IMR-90 (cell line): ENCODE measurements at regions not wholly inside any gene's neighbourhood (a gene's known extent, or its start where the extent isn't known, plus 50 kb on each side); places are given as distances from the start of the nearest gene placed in this dataset.

ENCODE experiments used
- ATAC-seq: fragments of 200-7000 bp; cut with Tn5 transposase; 2 replicates; pipeline ENCODE4 v1.9.1; 2020; ENCODE audit warnings: low read depth, mild to moderate bottlenecking, moderate library complexity
- BruUV-seq: library from RNA; stranded (reverse); fragments of 400-500 nt; replicated peaks from 2 replicates; lab custom pipeline; 2021; lab: Mats Ljungman, UMichigan
- CTCF ChIA-PET: fragments of 300-600 bp; formaldehyde crosslinking; extraction: SDS; loops from one replicate; lab custom pipeline; 2021; ENCODE audit warnings: antibody characterized with exemption; lab: Yijun Ruan, JAX
- POLR2A ChIA-PET: fragments of 300-600 bp; sonication (Branson Sonifier 250); formaldehyde crosslinking; loops from one replicate; lab custom pipeline; 2022; ENCODE audit warnings: antibody characterized with exemption; ENCODE audit not compliant: unreplicated experiment; lab: Charles Lee
- DNase-seq: peaks from one replicate; pipeline ENCODE4 v3.0.0; 2013
- H2AFZ ChIP-seq: replicated peaks from 2 replicates; pipeline ENCODE3; 2013; ENCODE audit warnings: low read length, mild to moderate bottlenecking; ENCODE audit not compliant: poor library complexity
- H2AK5ac ChIP-seq: 2 replicates; pipeline ENCODE4 v1.6.1; 2013; ENCODE audit warnings: low read depth, low read length, inconsistent platforms
- H2AK9ac ChIP-seq: replicated peaks from 2 replicates; pipeline ENCODE3; 2013; ENCODE audit warnings: mild to moderate bottlenecking, low read depth, low read length, moderate library complexity; ENCODE audit not compliant: poor library complexity
- H2BK120ac ChIP-seq: 2 replicates; pipeline ENCODE4 v1.6.1; 2013; ENCODE audit warnings: low read depth, low read length, inconsistent platforms
- H2BK15ac ChIP-seq: 3 replicates; pipeline ENCODE4 v1.6.1; 2013; ENCODE audit warnings: low read depth, low read length, inconsistent platforms
- H2BK20ac ChIP-seq: 2 replicates; pipeline ENCODE4 v1.6.1; 2013; ENCODE audit warnings: low read depth, mild to moderate bottlenecking, inconsistent platforms, low read length, moderate library complexity
- H2BK5ac ChIP-seq: 2 replicates; pipeline ENCODE4 v1.6.1; 2013; ENCODE audit warnings: mild to moderate bottlenecking, low read depth, low read length, inconsistent platforms; ENCODE audit not compliant: poor library complexity, severe bottlenecking
- H3K14ac ChIP-seq: replicated peaks from 2 replicates; pipeline ENCODE4 v1.6.1; 2013; ENCODE audit warnings: low read depth, low read length, inconsistent platforms
- H3K18ac ChIP-seq: 2 replicates; pipeline ENCODE4 v1.6.1; 2013; ENCODE audit warnings: low read depth, low read length, control low read depth
- H3K23ac ChIP-seq: 2 replicates; pipeline ENCODE4 v1.6.1; 2013; ENCODE audit warnings: low read depth, low read length, inconsistent platforms
- H3K27ac ChIP-seq: 2 replicates; pipeline ENCODE4 v1.5.1; 2013; ENCODE audit warnings: mild to moderate bottlenecking, control low read depth, low read length; ENCODE audit not compliant: insufficient read depth
- H3K27me3 ChIP-seq: 2 replicates; pipeline ENCODE4 v1.6.1; 2013; ENCODE audit warnings: low read length; ENCODE audit not compliant: control insufficient read depth, insufficient read depth
- H3K36me3 ChIP-seq: 2 replicates; pipeline ENCODE4 v1.6.1; 2013; ENCODE audit warnings: low read length, mixed read lengths; ENCODE audit not compliant: control insufficient read depth, insufficient read depth
- H3K4ac ChIP-seq: 2 replicates; pipeline ENCODE4 v1.6.1; 2013; ENCODE audit warnings: low read depth, low read length, inconsistent platforms
- H3K4me1 ChIP-seq: 2 replicates; pipeline ENCODE4 v1.6.1; 2013; ENCODE audit warnings: low read length, mixed read lengths; ENCODE audit not compliant: control insufficient read depth, insufficient read depth
- H3K4me2 ChIP-seq: 2 replicates; pipeline ENCODE4 v1.6.1; 2013; ENCODE audit warnings: low read depth, mild to moderate bottlenecking, control low read depth, low read length, moderate library complexity
- H3K4me3 ChIP-seq: 2 replicates; pipeline ENCODE4 v1.5.1; 2013; ENCODE audit warnings: low read depth, mild to moderate bottlenecking, control low read depth, low read length, moderate library complexity; ENCODE audit not compliant: insufficient read depth
- H3K56ac ChIP-seq: 2 replicates; pipeline ENCODE4 v1.6.1; 2013; ENCODE audit warnings: low read length, inconsistent platforms; ENCODE audit not compliant: insufficient read depth; ENCODE audit errors: extremely low read depth
- H3K79me1 ChIP-seq, 2 experiments: 2 replicates each; pipeline ENCODE4 v1.6.1; 2013; ENCODE audit warnings: low read length in 2 of 2, inconsistent platforms in 1 of 2, low read depth in 1 of 2
- H3K9ac ChIP-seq: 2 replicates; pipeline ENCODE4 v1.6.1; 2013; ENCODE audit warnings: low read depth, low read length, control low read depth
- H3K9me1 ChIP-seq: 2 replicates; pipeline ENCODE4 v1.6.1; 2013; ENCODE audit warnings: low read length, inconsistent platforms; ENCODE audit not compliant: insufficient read depth
- H3K9me3 ChIP-seq: 2 replicates; pipeline ENCODE4 v1.6.1; 2013; ENCODE audit warnings: low read length; ENCODE audit not compliant: control insufficient read depth, insufficient read depth
- H4K20me1 ChIP-seq: 2 replicates; pipeline ENCODE4 v1.6.1; 2013; ENCODE audit warnings: low read length, inconsistent platforms; ENCODE audit not compliant: insufficient read depth
- H4K5ac ChIP-seq: 2 replicates; pipeline ENCODE4 v1.6.1; 2013; ENCODE audit warnings: mild to moderate bottlenecking, low read depth, low read length, control low read depth
- H4K8ac ChIP-seq, 2 experiments: 2 replicates each; pipeline ENCODE4 v1.6.1; 2013; ENCODE audit warnings: low read depth in 2 of 2, low read length in 2 of 2, control low read depth in 1 of 2, inconsistent platforms in 1 of 2
- H4K91ac ChIP-seq: 2 replicates; pipeline ENCODE4 v1.6.1; 2013; ENCODE audit warnings: low read depth, low read length, inconsistent platforms; ENCODE audit not compliant: insufficient read depth
- BHLHE40 ChIP-seq: fragments of 150-350 bp; IDR thresholded peaks from 2 replicates; pipeline ENCODE4 v1.6.1; 2016; ENCODE audit warnings: mild to moderate bottlenecking, low read depth, low read length
- MAFK ChIP-seq: IDR thresholded peaks from 2 replicates; pipeline ENCODE4 v1.6.1; 2012; ENCODE audit warnings: low read depth, low read length, improper control_type of control experiment
- POLR2A ChIP-seq: IDR thresholded peaks from 2 replicates; pipeline ENCODE4 v1.6.1; 2012; ENCODE audit warnings: mild to moderate bottlenecking, low read depth, low read length
- RAD21 ChIP-seq: IDR thresholded peaks from 2 replicates; pipeline ENCODE4 v1.6.1; 2012; ENCODE audit warnings: low read length, improper control_type of control experiment
- WGBS, 2 experiments: methylation state at CpG; one replicate each; pipeline versions ENCODE4 v1.1.5 to v1.1.7; 2013; ENCODE audit warnings: missing lambda C conversion rate in 2 of 2; ENCODE audit not compliant: insufficient read length in 1 of 2; ENCODE audit errors: extremely low coverage in 2 of 2; 5-methylcytosine and 5-hydroxymethylcytosine counted together
- dilution Hi-C: fragments of 300-500 bp; cut with HindIII; formaldehyde crosslinking; loops from one replicate; pipeline ENCODE4 v1.14.3; 2018; ENCODE audit warnings: low sequenced_read_pairs; ENCODE audit not compliant: unreplicated experiment
- in situ Hi-C: fragments of 300-500 bp; cut with MboI; formaldehyde crosslinking; loops from 3 replicates; pipeline ENCODE4 v1.14.3; 2019; ENCODE audit warnings: low sequenced_read_pairs, inconsistent platforms, mixed read lengths
- intact Hi-C: fragments of 100-400 bp; cut with micrococcal nuclease; formaldehyde crosslinking; loops from 2 replicates; pipeline ENCODE4 v1.10.0; 2022

- H2AK5ac ChIP-seq = no peak overlapping the region
- no peak overlapping the region for H4K91ac ChIP-seq
- no peak overlapping the region for H3K4ac ChIP-seq
- ATAC-seq (no peak), DNase-seq (no peak)
- H2AFZ ChIP-seq = no peak overlapping the region
- in situ Hi-C loops = no loop called here
- H4K5ac ChIP-seq = no peak overlapping the region
- ChIA-PET POLR2A (no interaction called here), CTCF (no interaction called here)
- H3K56ac ChIP-seq = no peak overlapping the region
- no peak overlapping the region for H3K9ac ChIP-seq
- no peak overlapping the region for H3K23ac ChIP-seq
- BruUV-seq = no TSS peak
- H3K18ac ChIP-seq = no peak overlapping the region
- H3K27me3 ChIP-seq = peaks cover 49% of the 10 kb centered on the region
- H3K4me1 ChIP-seq = no peaks in the 10 kb centered on the region
- no peak overlapping the region for H3K14ac ChIP-seq
- no peaks in the 10 kb centered on the region for H3K9me1 ChIP-seq
- no peaks in the 10 kb centered on the region for H3K79me1 ChIP-seq
- no peak overlapping the region for H2BK15ac ChIP-seq
- no peak overlapping the region for H3K4me3 ChIP-seq
- no peak overlapping the region for H2AK9ac ChIP-seq
- no peak for TF ChIP-seq RAD21
- no peak for TF ChIP-seq BHLHE40
- no peak for TF ChIP-seq POLR2A
- TF ChIP-seq MAFK = no peak
- H4K8ac ChIP-seq = no peak overlapping the region
- H4K20me1 ChIP-seq = no peaks in the 10 kb centered on the region; the same call in 1 of the 2 replicates
- H3K9me3 ChIP-seq = no peaks in the 10 kb centered on the region
- 20% methylated on average over 1 of the region's 16 CpGs; no CpG with 5 or more reads in 1 of the 2 experiments for WGBS, 2 experiments
- intact Hi-C loops = no loop called here
- H2BK20ac ChIP-seq = no peak overlapping the region
- H3K27ac ChIP-seq = no peak overlapping the region
- no peak overlapping the region for H3K4me2 ChIP-seq
- dilution Hi-C loops = no loop called here
- no peak overlapping the region for H2BK5ac ChIP-seq
- no peak overlapping the region for H2BK120ac ChIP-seq
- no peaks in the 10 kb centered on the region for H3K36me3 ChIP-seq
Measured at GRCh38 chr7:1301882-1302251, 69.2 kb downstream of the UNCX start.
